Gastrocnemius medialis (tissue), 4 donors: ENCODE measurements at regions not wholly inside any gene's neighbourhood (a gene's known extent, or its start where the extent isn't known, plus 50 kb on each side); places are given as distances from the start of the nearest gene placed in this dataset.

ENCODE experiments used
- CTCF ChIP-seq, 5 experiments: fragments of 450-650 bp in 3 of 5; fragments of 200-600 bp in 2 of 5; sonication (generic) in 2 of 5; IDR thresholded peaks in 4 of 5; conservative IDR thresholded peaks in 1 of 5; 1 replicate in 4 of 5; 2 replicates in 1 of 5; pipeline ENCODE4 v1.5.1; 2016 to 2019; ENCODE audit warnings: antibody characterized with exemption in 5 of 5, mild to moderate bottlenecking in 3 of 5, moderate library complexity in 3 of 5
- POLR2A ChIP-seq, 2 donors: fragments of 450-650 bp; IDR thresholded peaks; one replicate each; pipeline ENCODE4 v1.6.1; 2017; ENCODE audit warnings: antibody characterized with exemption in 2 of 2, mild to moderate bottlenecking in 2 of 2, moderate library complexity in 2 of 2

- no peak for TF ChIP-seq CTCF (IDR thresholded peaks at IDR 0.05 in 4 of 5, conservative IDR thresholded peaks at IDR 0.05 in 1 of 5)
- TF ChIP-seq POLR2A (IDR thresholded peaks at IDR 0.05): no peak
These were observed 126.4 kb upstream of the HNMT start for GRCh38 chr2:137837830-137838229.
